K562 (cell line): ENCODE measurements at regions not wholly inside any gene's neighbourhood (a gene's known extent, or its start where the extent isn't known, plus 50 kb on each side); places are given as distances from the start of the nearest gene placed in this dataset.

Source experiments
- ATAC-seq: fragments of 200-7000 bp; cut with Tn5 transposase; 3 replicates; pipeline ENCODE4 v1.9.1; 2020; ENCODE audit warnings: moderate library complexity
- BruUV-seq: library from RNA; stranded (reverse); fragments of 400-500 nt; replicated peaks from 2 replicates; lab custom pipeline; 2021; lab: Mats Ljungman, UMichigan
- CTCF ChIA-PET: fragments of 300-600 bp; formaldehyde crosslinking; extraction: SDS; loops from one replicate; lab custom pipeline; 2021; ENCODE audit warnings: low intra/inter-chr PET ratio; lab: Yijun Ruan, JAX
- POLR2A ChIA-PET: fragments of 300-600, 350-650 bp; sonication (Branson Sonifier 250); formaldehyde crosslinking; extraction: SDS; loops from one replicate; lab custom pipeline; 2021; ENCODE audit warnings: antibody characterized with exemption, inconsistent platforms; lab: Yijun Ruan, JAX
- DNase-seq, 4 experiments: peaks; one replicate each; pipeline versions ENCODE4 v3.0.0 to v3.0.0-alpha.2; 2011 to 2018; ENCODE audit warnings: low spot score in 3 of 4, mixed read lengths in 3 of 4; ENCODE audit errors: extremely low read depth in 1 of 4
- FAIRE-seq: peaks from 2 replicates; lab custom pipeline; 2011; peaks lifted over from hg19 to GRCh38; lab: Jason Lieb, UNC
- H2AFZ ChIP-seq: 2 replicates; pipeline ENCODE4 v1.6.0; 2011; ENCODE audit warnings: low read depth, low read length, control low read depth, inconsistent platforms
- H3K27ac ChIP-seq: fragments of 200-600 bp; 3 replicates; pipeline ENCODE4 v1.8.0; 2011; ENCODE audit warnings: low read depth, mild to moderate bottlenecking, control low read depth, inconsistent platforms, low read length, moderate library complexity, mixed read lengths; ENCODE audit errors: extremely low read depth
- H3K27me3 ChIP-seq, 2 experiments: fragments of 300-600 bp in 1 of 2; 2 replicates in 1 of 2; 3 replicates in 1 of 2; pipeline versions ENCODE4 v1.6.0 to v1.8.0; 2011; ENCODE audit warnings: inconsistent platforms in 2 of 2, low read length in 2 of 2, mild to moderate bottlenecking in 1 of 2, mixed read lengths in 1 of 2, moderate library complexity in 1 of 2; ENCODE audit not compliant: control insufficient read depth in 2 of 2, insufficient read depth in 2 of 2
- H3K36me3 ChIP-seq: fragments of 300-600 bp; 3 replicates; pipeline ENCODE4 v1.8.0; 2011; ENCODE audit warnings: mild to moderate bottlenecking, low read length, inconsistent platforms; ENCODE audit not compliant: control insufficient read depth, insufficient read depth
- H3K4me1 ChIP-seq, 2 experiments: fragments of 200-600 bp in 1 of 2; replicated peaks in 1 of 2; 2 replicates in 1 of 2; 3 replicates in 1 of 2; pipeline versions ENCODE4 v1.5.1 to v1.8.0; 2011; ENCODE audit warnings: inconsistent platforms in 2 of 2, low read length in 2 of 2, mild to moderate bottlenecking in 1 of 2, mixed read lengths in 1 of 2, moderate library complexity in 1 of 2; ENCODE audit not compliant: control insufficient read depth in 2 of 2, insufficient read depth in 2 of 2
- H3K4me2 ChIP-seq: 2 replicates; pipeline ENCODE4 v1.6.1; 2011; ENCODE audit warnings: low read length, control low read depth, inconsistent platforms, mixed read lengths; ENCODE audit not compliant: insufficient read depth
- H3K4me3 ChIP-seq: fragments of 200-600 bp; sonication (generic), shearing (Covaris generic); 2 replicates; pipeline ENCODE4 v1.5.1; 2016; ENCODE audit warnings: control low read depth, inconsistent platforms
- H3K79me2 ChIP-seq: fragments of 200-600 bp; 3 replicates; pipeline ENCODE4 v1.8.0; 2011; ENCODE audit warnings: low read length, inconsistent platforms; ENCODE audit not compliant: control insufficient read depth, insufficient read depth
- H3K9ac ChIP-seq, 2 experiments: 2 replicates each; pipeline versions ENCODE4 v1.6.0 to v1.6.1; 2011; ENCODE audit warnings: low read depth in 2 of 2, low read length in 2 of 2, control low read depth in 1 of 2, inconsistent platforms in 1 of 2, mild to moderate bottlenecking in 1 of 2, mixed read lengths in 1 of 2; ENCODE audit not compliant: insufficient read depth in 1 of 2
- H3K9me1 ChIP-seq: one replicate; pipeline ENCODE4 v1.6.0; 2011; ENCODE audit warnings: inconsistent platforms, mild to moderate bottlenecking, low read length, moderate library complexity; ENCODE audit not compliant: control insufficient read depth, insufficient read depth
- H3K9me3 ChIP-seq: replicated peaks from 2 replicates; pipeline ENCODE4 v1.5.1; 2011; ENCODE audit warnings: low read depth, low read length, inconsistent platforms; ENCODE audit not compliant: control insufficient read depth, insufficient read depth
- H4K20me1 ChIP-seq: replicated peaks from 2 replicates; pipeline ENCODE4 v1.6.1; 2011; ENCODE audit warnings: low read length, inconsistent platforms, mixed read lengths; ENCODE audit not compliant: control insufficient read depth, insufficient read depth
- CREM ChIP-seq: IDR thresholded peaks from 2 replicates; pipeline ENCODE4 v1.6.1; 2014; ENCODE audit warnings: antibody characterized with exemption, low read depth
- SIN3B ChIP-seq: fragments of 450-650 bp; IDR thresholded peaks from 2 replicates; pipeline ENCODE4 v1.6.1; 2017; ENCODE audit warnings: low read depth, mild to moderate bottlenecking, moderate library complexity
- SMAD3 ChIP-seq: fragments of 450-650 bp; formaldehyde crosslinking; conservative IDR thresholded peaks from 2 replicates; pipeline ENCODE4 v1.4.0; 2020; ENCODE audit warnings: mild to moderate bottlenecking
- SNRNP70 ChIP-seq: fragments of 200-400 bp; formaldehyde crosslinking; optimal IDR thresholded peaks from 2 replicates; pipeline ENCODE3; 2017; ENCODE audit warnings: low read depth, low read length
- TAF1 ChIP-seq: IDR thresholded peaks from 2 replicates; pipeline ENCODE4 v1.6.1; 2011; ENCODE audit warnings: mild to moderate bottlenecking, low read length, moderate library complexity; ENCODE audit not compliant: insufficient read depth, control insufficient read depth, severe bottlenecking; ENCODE audit errors: extremely low read depth
- TCF3 ChIP-seq: sonication (generic); formaldehyde crosslinking; IDR thresholded peaks from 2 replicates; pipeline ENCODE4 v1.4.0; 2020; ENCODE audit warnings: mild to moderate bottlenecking, missing genetic modification reagents
- TFAM ChIP-seq: fragments of 250-450 bp; sonication (Bioruptor Pico); conservative IDR thresholded peaks from 2 replicates; pipeline ENCODE4 v1.5.0; 2021; ENCODE audit warnings: mild to moderate bottlenecking, moderate library complexity
- XRCC3 ChIP-seq: fragments of 450-650 bp; IDR thresholded peaks from 2 replicates; pipeline ENCODE4 v1.6.1; 2017; ENCODE audit warnings: mild to moderate bottlenecking, moderate library complexity
- YY1 ChIP-seq, 3 experiments: IDR thresholded peaks; 2 replicates each; pipeline ENCODE4 v1.6.1; 2011; ENCODE audit warnings: low read length in 2 of 3, mild to moderate bottlenecking in 2 of 3, moderate library complexity in 2 of 3, borderline replicate concordance in 1 of 3, control low read depth in 1 of 3, low read depth in 1 of 3; ENCODE audit not compliant: insufficient read depth in 3 of 3, insufficient replicate concordance in 2 of 3, control insufficient read depth in 1 of 3, insufficient read length in 1 of 3; ENCODE audit errors: extremely low read depth in 1 of 3
- ZBTB8A ChIP-seq: fragments of 450-650 bp; IDR thresholded peaks from 2 replicates; pipeline ENCODE4 v1.6.1; 2018; ENCODE audit warnings: mild to moderate bottlenecking, moderate library complexity; ENCODE audit not compliant: partially characterized antibody
- ZFPM2 ChIP-seq: fragments of 250-450 bp; sonication (Bioruptor Pico); IDR thresholded peaks from 2 replicates; pipeline ENCODE4 v1.5.1; 2022; ENCODE audit warnings: mild to moderate bottlenecking
- ZNF140 ChIP-seq: fragments of 250-450 bp; sonication (Bioruptor Pico); IDR thresholded peaks from 2 replicates; pipeline ENCODE4 v1.8.0; 2021; ENCODE audit warnings: moderate library complexity, mild to moderate bottlenecking, inconsistent platforms
- ZNF695 ChIP-seq: fragments of 450-650 bp; formaldehyde crosslinking; IDR thresholded peaks from 2 replicates; pipeline ENCODE4 v1.4.0; 2020; ENCODE audit warnings: mild to moderate bottlenecking, moderate library complexity
- ZNF764 ChIP-seq: fragments of 250-450 bp; sonication (Bioruptor Pico); IDR thresholded peaks from 2 replicates; pipeline ENCODE4 v1.4.0; 2020; ENCODE audit warnings: low read depth, mild to moderate bottlenecking, moderate library complexity
- ZNF830 ChIP-seq: fragments of 250-450 bp; sonication (Bioruptor Pico); IDR thresholded peaks from 2 replicates; pipeline ENCODE4 v1.5.0; 2021; ENCODE audit warnings: mild to moderate bottlenecking
- whole genome bisulfite sequencing: fragments of 100-300 bp; shearing (Covaris generic); methylation state at CpG from one replicate; pipeline ENCODE4 v1.1.6; 2016; ENCODE audit warnings: low coverage, mixed read lengths; ENCODE audit not compliant: insufficient coverage; ENCODE audit errors: missing lambda C conversion rate; 5-methylcytosine and 5-hydroxymethylcytosine counted together
- in situ Hi-C: fragments of 300-500 bp; cut with MboI; formaldehyde crosslinking; loops from 4 replicates; pipeline ENCODE4 v1.15.0; 2018; ENCODE audit warnings: inconsistent platforms, mixed read lengths
- intact Hi-C: fragments of 100-400 bp; cut with micrococcal nuclease; formaldehyde crosslinking; loops from 2 replicates; pipeline ENCODE4 v1.14.2; 2022
- TF ChIP-seq, protein P1 (sequence below), 2 experiments: fragments of 450-650 bp in 1 of 2; IDR thresholded peaks; 2 replicates each; pipeline ENCODE4 v1.6.1; 2011 to 2017; ENCODE audit warnings: low read depth in 2 of 2, antibody characterized with exemption in 1 of 2, borderline replicate concordance in 1 of 2, low read length in 1 of 2, mild to moderate bottlenecking in 1 of 2, mixed read lengths in 1 of 2; ENCODE audit not compliant: control insufficient read depth in 1 of 2

DNA sequence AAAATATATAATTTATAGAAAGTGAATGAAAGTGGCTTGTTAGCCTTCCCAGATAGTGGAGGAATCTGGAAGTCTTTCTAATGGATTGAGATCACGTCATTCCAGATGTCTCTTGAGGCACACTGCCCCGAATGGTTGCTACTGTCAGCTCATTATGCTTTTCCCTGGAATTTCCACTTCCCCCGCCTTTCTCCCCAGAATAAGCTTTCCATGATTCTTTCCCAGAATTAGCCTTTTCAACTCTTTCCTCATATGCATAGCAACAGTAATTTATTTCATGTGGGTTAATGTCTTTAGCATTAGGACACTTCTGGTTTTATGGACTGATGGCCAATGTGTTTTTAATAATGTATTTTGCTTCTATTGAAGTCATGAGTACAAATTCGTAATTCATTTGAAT lies 81.5 kb downstream of the PALM2AKAP2 start:
- ATAC-seq (no peak), DNase-seq (no peak), FAIRE-seq (no peak)
- no peaks in the 10 kb centered on the region for H4K20me1 ChIP-seq
- no peaks in the 10 kb centered on the region for H3K9me1 ChIP-seq
- CTCF ChIA-PET, result no interaction called here
- POLR2A ChIA-PET, result interaction anchor here (1.2 kb wide), 1 partner anchor 9 kb away, joined by 3 read pairs; no protein-coding TSS in a partner anchor
- H3K79me2 ChIP-seq, result no peaks in the 10 kb centered on the region
- in situ Hi-C loops, result no loop called here
- WGBS, result 0% methylated on average over 4 of the region's 4 CpGs
- H3K9me3 ChIP-seq, result no peaks in the 10 kb centered on the region
- no peaks in the 10 kb centered on the region for H3K27me3 ChIP-seq
- no peak overlapping the region for H3K4me3 ChIP-seq
- H2AFZ ChIP-seq, result no peak overlapping the region
- no peaks in the 10 kb centered on the region for H3K4me1 ChIP-seq
- TF ChIP-seq TCF3 (no peak), XRCC3 (no peak), ZNF830 (CRISPR knock-in tag) (no peak), TFAM (CRISPR knock-in tag) (no peak), SMAD3 (CRISPR knock-in tag) (no peak), ZNF140 (CRISPR knock-in tag) (no peak), TAF1 (no peak), CREM (no peak), YY1 (IDR thresholded peaks at IDR 0.05; ENCODE audit: borderline replicate concordance in 1 of 3, control insufficient read depth in 1 of 3, extremely low read depth in 1 of 3, insufficient read depth in 3 of 3, insufficient read length in 1 of 3, insufficient replicate concordance in 2 of 3, low read depth in 1 of 3, low read length in 2 of 3) (no peak), ZNF695 (CRISPR knock-in tag) (no peak), ZNF764 (CRISPR knock-in tag) (no peak), ZBTB8A (no peak), SIN3B (no peak), SNRNP70 (no peak), ZFPM2 (CRISPR knock-in tag) (no peak)
- TF ChIP-seq, protein P1, sequence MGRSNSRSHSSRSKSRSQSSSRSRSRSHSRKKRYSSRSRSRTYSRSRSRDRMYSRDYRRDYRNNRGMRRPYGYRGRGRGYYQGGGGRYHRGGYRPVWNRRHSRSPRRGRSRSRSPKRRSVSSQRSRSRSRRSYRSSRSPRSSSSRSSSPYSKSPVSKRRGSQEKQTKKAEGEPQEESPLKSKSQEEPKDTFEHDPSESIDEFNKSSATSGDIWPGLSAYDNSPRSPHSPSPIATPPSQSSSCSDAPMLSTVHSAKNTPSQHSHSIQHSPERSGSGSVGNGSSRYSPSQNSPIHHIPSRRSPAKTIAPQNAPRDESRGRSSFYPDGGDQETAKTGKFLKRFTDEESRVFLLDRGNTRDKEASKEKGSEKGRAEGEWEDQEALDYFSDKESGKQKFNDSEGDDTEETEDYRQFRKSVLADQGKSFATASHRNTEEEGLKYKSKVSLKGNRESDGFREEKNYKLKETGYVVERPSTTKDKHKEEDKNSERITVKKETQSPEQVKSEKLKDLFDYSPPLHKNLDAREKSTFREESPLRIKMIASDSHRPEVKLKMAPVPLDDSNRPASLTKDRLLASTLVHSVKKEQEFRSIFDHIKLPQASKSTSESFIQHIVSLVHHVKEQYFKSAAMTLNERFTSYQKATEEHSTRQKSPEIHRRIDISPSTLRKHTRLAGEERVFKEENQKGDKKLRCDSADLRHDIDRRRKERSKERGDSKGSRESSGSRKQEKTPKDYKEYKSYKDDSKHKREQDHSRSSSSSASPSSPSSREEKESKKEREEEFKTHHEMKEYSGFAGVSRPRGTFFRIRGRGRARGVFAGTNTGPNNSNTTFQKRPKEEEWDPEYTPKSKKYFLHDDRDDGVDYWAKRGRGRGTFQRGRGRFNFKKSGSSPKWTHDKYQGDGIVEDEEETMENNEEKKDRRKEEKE (IDR thresholded peaks at IDR 0.05; ENCODE audit: borderline replicate concordance in 1 of 2, control insufficient read depth in 1 of 2, low read depth in 2 of 2, low read length in 1 of 2), result no peak
- no TSS peak for BruUV-seq
- no peaks in the 10 kb centered on the region for H3K36me3 ChIP-seq
- H3K4me2 ChIP-seq, result no peak overlapping the region
- H3K27ac ChIP-seq, result no peak overlapping the region
- intact Hi-C loops, result no loop called here
- no peak overlapping the region for H3K9ac ChIP-seq
